WTC11 (cell line): ENCODE measurements at regions not wholly inside any gene's neighbourhood (a gene's known extent, or its start where the extent isn't known, plus 50 kb on each side); places are given as distances from the start of the nearest gene placed in this dataset.

Source experiments
- NR2C2 ChIP-seq: sonication (generic); formaldehyde crosslinking; IDR thresholded peaks from 2 replicates; pipeline ENCODE4 v1.8.0; 2022; ENCODE audit warnings: mild to moderate bottlenecking, missing genetic modification reagents
- PRRX2 ChIP-seq: fragments of 250-450 bp; sonication (Bioruptor Pico); IDR thresholded peaks from 2 replicates; pipeline ENCODE4 v1.8.0; 2021; ENCODE audit warnings: mild to moderate bottlenecking
- TF ChIP-seq, protein P1 (sequence below): fragments of 200-600 bp; IDR thresholded peaks from 2 replicates; pipeline ENCODE4 v1.8.0; 2022; ENCODE audit warnings: antibody characterized with exemption

DNA sequence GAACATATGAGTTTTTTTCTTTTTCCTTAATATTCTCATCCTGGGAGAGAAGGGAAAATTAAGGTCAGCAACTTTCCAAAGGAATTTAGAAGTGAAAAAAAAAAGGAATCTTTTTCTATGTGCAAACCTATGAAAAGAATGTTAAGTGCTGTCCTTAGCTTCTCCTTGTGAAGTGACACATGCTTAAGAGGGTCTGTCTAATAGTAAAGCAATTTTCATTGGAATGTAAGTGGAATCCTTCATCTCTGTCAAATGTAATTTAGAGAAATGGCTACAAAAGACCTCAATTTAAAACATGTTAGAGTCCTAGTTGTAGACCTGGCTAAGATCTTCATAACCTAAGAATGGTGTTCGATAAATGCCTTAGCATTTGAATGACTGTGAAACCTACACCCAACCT is 117.4 kb upstream of the EPB41L3 start:
- TF ChIP-seq PRRX2 (CRISPR knock-in tag) (no peak), NR2C2 (CRISPR knock-in tag) (no peak)
- TF ChIP-seq, protein P1, sequence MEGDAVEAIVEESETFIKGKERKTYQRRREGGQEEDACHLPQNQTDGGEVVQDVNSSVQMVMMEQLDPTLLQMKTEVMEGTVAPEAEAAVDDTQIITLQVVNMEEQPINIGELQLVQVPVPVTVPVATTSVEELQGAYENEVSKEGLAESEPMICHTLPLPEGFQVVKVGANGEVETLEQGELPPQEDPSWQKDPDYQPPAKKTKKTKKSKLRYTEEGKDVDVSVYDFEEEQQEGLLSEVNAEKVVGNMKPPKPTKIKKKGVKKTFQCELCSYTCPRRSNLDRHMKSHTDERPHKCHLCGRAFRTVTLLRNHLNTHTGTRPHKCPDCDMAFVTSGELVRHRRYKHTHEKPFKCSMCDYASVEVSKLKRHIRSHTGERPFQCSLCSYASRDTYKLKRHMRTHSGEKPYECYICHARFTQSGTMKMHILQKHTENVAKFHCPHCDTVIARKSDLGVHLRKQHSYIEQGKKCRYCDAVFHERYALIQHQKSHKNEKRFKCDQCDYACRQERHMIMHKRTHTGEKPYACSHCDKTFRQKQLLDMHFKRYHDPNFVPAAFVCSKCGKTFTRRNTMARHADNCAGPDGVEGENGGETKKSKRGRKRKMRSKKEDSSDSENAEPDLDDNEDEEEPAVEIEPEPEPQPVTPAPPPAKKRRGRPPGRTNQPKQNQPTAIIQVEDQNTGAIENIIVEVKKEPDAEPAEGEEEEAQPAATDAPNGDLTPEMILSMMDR: no peak
